Peyer's patch (tissue), 4 donors: ENCODE measurements at regions not wholly inside any gene's neighbourhood (a gene's known extent, or its start where the extent isn't known, plus 50 kb on each side); places are given as distances from the start of the nearest gene placed in this dataset.

Experiments used
- CTCF ChIP-seq, 6 experiments: fragments of 450-650 bp in 4 of 6; fragments of 200-600 bp in 2 of 6; sonication (generic) in 1 of 6; IDR thresholded peaks; one replicate each; pipeline ENCODE4 v1.5.1; 2017 to 2019; ENCODE audit warnings: antibody characterized with exemption in 6 of 6, mild to moderate bottlenecking in 3 of 6, moderate library complexity in 1 of 6
- POLR2A ChIP-seq, 2 donors: fragments of 450-650 bp; IDR thresholded peaks; one replicate each; pipeline ENCODE4 v1.5.1; 2017; ENCODE audit warnings: antibody characterized with exemption in 2 of 2, mild to moderate bottlenecking in 2 of 2, moderate library complexity in 2 of 2

GRCh38 chr21:15132781-15133180 is 68.0 kb upstream of the NRIP1 start:
- TF ChIP-seq CTCF (IDR thresholded peaks at IDR 0.05) (no peak), POLR2A (IDR thresholded peaks at IDR 0.05) (no peak)
